SK-N-SH (cell line): ENCODE measurements at regions not wholly inside any gene's neighbourhood (a gene's known extent, or its start where the extent isn't known, plus 50 kb on each side); places are given as distances from the start of the nearest gene placed in this dataset.

Experiments
- CTCF ChIA-PET: fragments of 300-600, 350-600 bp; formaldehyde crosslinking; extraction: SDS; loops from one replicate; lab custom pipeline; 2021; lab: Yijun Ruan, JAX
- POLR2A ChIA-PET: fragments of 350-600 bp; sonication (Branson Sonifier 250); formaldehyde crosslinking; extraction: SDS; loops from one replicate; lab custom pipeline; 2020; ENCODE audit warnings: antibody characterized with exemption, inconsistent platforms; lab: Yijun Ruan, JAX
- DNase-seq: peaks from one replicate; pipeline ENCODE4 v3.0.0; 2012
- H2AFZ ChIP-seq: fragments of 200-600 bp; sonication (generic); 2 replicates; pipeline ENCODE4 v1.8.1; 2016; ENCODE audit warnings: antibody characterized with exemption, mild to moderate bottlenecking, low read depth
- H3F3A ChIP-seq: fragments of 200-600 bp; sonication (generic); replicated peaks from 2 replicates; pipeline ENCODE3; 2016; ENCODE audit warnings: antibody characterized with exemption, mild to moderate bottlenecking; ENCODE audit not compliant: insufficient read depth
- H3K27ac ChIP-seq, 2 experiments: fragments of 200-500 bp in 1 of 2; fragments of 200-600 bp in 1 of 2; sonication (Bioruptor generic) in 1 of 2; sonication (generic), shearing (Covaris generic) in 1 of 2; 2 replicates each; pipeline versions ENCODE4 v1.5.1 to v1.6.1; 2014 to 2016; ENCODE audit warnings: low read depth in 2 of 2, inconsistent platforms in 1 of 2, low read length in 1 of 2, mild to moderate bottlenecking in 1 of 2, mixed read lengths in 1 of 2
- H3K27me3 ChIP-seq: fragments of 200-600 bp; sonication (generic), shearing (Covaris generic); 2 replicates; pipeline ENCODE4 v1.6.1; 2016; ENCODE audit warnings: mixed run types; ENCODE audit not compliant: insufficient read depth
- H3K36me3 ChIP-seq, 2 experiments: fragments of 200-500 bp in 1 of 2; fragments of 200-600 bp in 1 of 2; sonication (Bioruptor generic) in 1 of 2; sonication (generic) in 1 of 2; replicated peaks in 1 of 2; 2 replicates each; pipeline versions ENCODE3 to v1.5.1; 2014 to 2016; ENCODE audit warnings: low read length in 1 of 2, mild to moderate bottlenecking in 1 of 2; ENCODE audit not compliant: insufficient read depth in 2 of 2, control insufficient read depth in 1 of 2
- H3K4me1 ChIP-seq, 2 experiments: fragments of 200-500 bp in 1 of 2; fragments of 200-600 bp in 1 of 2; sonication (Bioruptor generic) in 1 of 2; sonication (generic), shearing (Covaris generic) in 1 of 2; 2 replicates each; pipeline versions ENCODE4 v1.5.1 to v1.6.1; 2014 to 2016; ENCODE audit warnings: low read depth in 1 of 2, low read length in 1 of 2, mixed run types in 1 of 2; ENCODE audit not compliant: insufficient read depth in 2 of 2, control insufficient read depth in 1 of 2
- H3K4me2 ChIP-seq: fragments of 200-600 bp; sonication (generic), shearing (Covaris generic); 2 replicates; pipeline ENCODE4 v1.6.1; 2017; ENCODE audit warnings: mixed run types
- H3K4me3 ChIP-seq, 2 experiments: fragments of 200-500 bp in 1 of 2; fragments of 200-600 bp in 1 of 2; sonication (Bioruptor generic) in 1 of 2; sonication (generic), shearing (Covaris generic) in 1 of 2; 2 replicates each; pipeline versions ENCODE4 v1.5.1 to v1.8.1; 2014 to 2016; ENCODE audit warnings: low read depth in 2 of 2, inconsistent platforms in 1 of 2, low read length in 1 of 2, mild to moderate bottlenecking in 1 of 2, mixed read lengths in 1 of 2, moderate library complexity in 1 of 2
- H3K79me2 ChIP-seq: fragments of 200-600 bp; sonication (generic); 2 replicates; pipeline ENCODE4 v1.8.1; 2017; ENCODE audit warnings: mild to moderate bottlenecking; ENCODE audit not compliant: insufficient read depth
- H3K9ac ChIP-seq: fragments of 200-600 bp; sonication (generic); 2 replicates; pipeline ENCODE4 v1.6.1; 2017; ENCODE audit warnings: mixed run types
- H3K9me2 ChIP-seq: fragments of 200-600 bp; sonication (generic); 2 replicates; pipeline ENCODE4 v1.6.1; 2017; ENCODE audit warnings: mixed run types
- H3K9me3 ChIP-seq: fragments of 200-600 bp; sonication (generic); 2 replicates; pipeline ENCODE4 v1.6.1; 2017; ENCODE audit warnings: mixed run types, mild to moderate bottlenecking, moderate library complexity
- H4K20me1 ChIP-seq: fragments of 200-600 bp; sonication (generic); 2 replicates; pipeline ENCODE4 v1.6.1; 2017; ENCODE audit warnings: mild to moderate bottlenecking, mixed run types; ENCODE audit not compliant: insufficient read depth
- CHD2 ChIP-seq: fragments of 150-350 bp; IDR thresholded peaks from 2 replicates; pipeline ENCODE4 v1.6.1; 2018; ENCODE audit warnings: low read length; ENCODE audit not compliant: partially characterized antibody
- CTCF ChIP-seq: fragments of 200-600 bp; sonication (generic); IDR thresholded peaks from 2 replicates; pipeline ENCODE4 v1.6.1; 2017; ENCODE audit warnings: antibody characterized with exemption, mild to moderate bottlenecking, moderate library complexity
- ELF1 ChIP-seq: IDR thresholded peaks from 2 replicates; pipeline ENCODE4 v1.4.0; 2012
- EP300 ChIP-seq, 2 experiments: IDR thresholded peaks; 2 replicates each; pipeline versions ENCODE4 v1.4.0 to v1.6.1; 2012; ENCODE audit warnings: borderline replicate concordance in 1 of 2, low read depth in 1 of 2, low read length in 1 of 2
- EZH2phosphoT487 ChIP-seq: fragments of 200-600 bp; sonication (generic); IDR thresholded peaks from 2 replicates; pipeline ENCODE4 v1.6.1; 2017; ENCODE audit warnings: low read depth, mixed run types, mild to moderate bottlenecking, antibody characterized with exemption, moderate library complexity, borderline replicate concordance
- FOXJ3 ChIP-seq: sonication (generic); formaldehyde crosslinking; IDR thresholded peaks from 2 replicates; pipeline ENCODE4 v1.5.1; 2020; ENCODE audit warnings: mild to moderate bottlenecking, missing genetic modification reagents
- FOXM1 ChIP-seq: IDR thresholded peaks from 2 replicates; pipeline ENCODE4 v1.4.0; 2012; ENCODE audit warnings: low read depth, mild to moderate bottlenecking
- GABPA ChIP-seq: IDR thresholded peaks from 2 replicates; pipeline ENCODE4 v1.4.0; 2012; ENCODE audit warnings: low read depth, mild to moderate bottlenecking
- GATA2 ChIP-seq: sonication (generic); formaldehyde crosslinking; IDR thresholded peaks from 2 replicates; pipeline ENCODE4 v1.5.0; 2020; ENCODE audit warnings: mild to moderate bottlenecking, missing genetic modification reagents
- MAX ChIP-seq: IDR thresholded peaks from 2 replicates; pipeline ENCODE4 v1.4.0; 2012; ENCODE audit warnings: low read depth
- NFIC ChIP-seq: IDR thresholded peaks from 2 replicates; pipeline ENCODE4 v1.4.0; 2012; ENCODE audit warnings: borderline replicate concordance
- NRF1 ChIP-seq: IDR thresholded peaks from 2 replicates; pipeline ENCODE4 v1.6.1; 2012; ENCODE audit warnings: low read depth, mild to moderate bottlenecking, low read length
- PBX3 ChIP-seq: IDR thresholded peaks from 2 replicates; pipeline ENCODE4; 2012
- RAD21 ChIP-seq: IDR thresholded peaks from 2 replicates; pipeline ENCODE4 v1.6.1; 2012; ENCODE audit warnings: mild to moderate bottlenecking, low read length
- REST ChIP-seq: IDR thresholded peaks from 2 replicates; pipeline ENCODE4 v1.6.1; 2012; ENCODE audit warnings: mild to moderate bottlenecking, low read depth, low read length, moderate library complexity
- SIN3A ChIP-seq: IDR thresholded peaks from 2 replicates; pipeline ENCODE4 v1.6.1; 2012; ENCODE audit warnings: low read depth, mild to moderate bottlenecking, low read length, moderate library complexity, borderline replicate concordance
- SMC3 ChIP-seq: IDR thresholded peaks from 2 replicates; pipeline ENCODE4 v1.6.1; 2012; ENCODE audit warnings: low read depth, low read length, improper control_type of control experiment
- TCF12 ChIP-seq: IDR thresholded peaks from 2 replicates; pipeline ENCODE4 v1.4.0; 2012
- USF2 ChIP-seq: fragments of 150-350 bp; IDR thresholded peaks from 2 replicates; pipeline ENCODE4 v1.6.1; 2017; ENCODE audit warnings: antibody characterized with exemption, low read length, low read depth, borderline replicate concordance
- YY1 ChIP-seq: IDR thresholded peaks from 2 replicates; pipeline ENCODE4 v1.4.0; 2012; ENCODE audit warnings: low read depth, mild to moderate bottlenecking
- WGBS: methylation state at CpG from one replicate; pipeline ENCODE4 v1.1.6; 2017; ENCODE audit warnings: low lambda C conversion rate; 5-methylcytosine and 5-hydroxymethylcytosine counted together

- CTCF ChIA-PET: no interaction called here
- Histone ChIP-seq H3K79me2 (no peaks in the 10 kb centered on the region), H2AFZ (no peak overlapping the region), H3K36me3 (no peaks in the 10 kb centered on the region), H3K9me3 (no peaks in the 10 kb centered on the region)
- DNase-seq: no peak
- 38% methylated on average over 2 of the region's 3 CpGs for WGBS
- no peak for TF ChIP-seq FOXM1
- TF ChIP-seq MAX: no peak
- TF ChIP-seq, all 33 proteins: peak for 0
- Histone ChIP-seq H3K4me3 (no peak overlapping the region), H3K9me2 (no peaks in the 10 kb centered on the region), H3F3A (no peaks in the 10 kb centered on the region), H3K4me1 (peaks cover 0 to 15% of the 10 kb centered on the region in 2 experiments; a peak in 1 of 4 replicates), H3K4me2 (no peak overlapping the region), H3K9ac (no peak overlapping the region), H3K27ac (no peak overlapping the region), H4K20me1 (no peaks in the 10 kb centered on the region), H3K27me3 (no peaks in the 10 kb centered on the region)
- POLR2A ChIA-PET: no interaction called here
These were observed 605.9 kb downstream of the NPHP4 start for GRCh38 chr1:5386371-5386770.

GRCh38 chr1:5385956-5386355, 606.3 kb downstream of the NPHP4 start:
- Histone ChIP-seq H4K20me1 (no peaks in the 10 kb centered on the region), H3K4me2 (no peak overlapping the region), H3F3A (no peaks in the 10 kb centered on the region), H3K27me3 (no peaks in the 10 kb centered on the region), H3K4me3 (no peak overlapping the region), H3K27ac (no peak overlapping the region), H3K9me3 (no peaks in the 10 kb centered on the region), H3K9ac (no peak overlapping the region), H3K36me3 (no peaks in the 10 kb centered on the region), H3K4me1 (peaks cover 0 to 13% of the 10 kb centered on the region in 2 experiments; a peak in 1 of 4 replicates), H2AFZ (no peak overlapping the region), H3K79me2 (no peaks in the 10 kb centered on the region), H3K9me2 (no peaks in the 10 kb centered on the region)
- DNase-seq: no peak
- CTCF ChIA-PET: interaction anchor here (0.7 kb wide), 1 partner anchor 286 kb away, joined by 3 read pairs; no protein-coding TSS in a partner anchor
- POLR2A ChIA-PET: no interaction called here
- TF ChIP-seq CTCF: no peak
- TF ChIP-seq SMC3: no peak
- TF ChIP-seq ELF1: no peak
- TF ChIP-seq PBX3: no peak
- TF ChIP-seq EP300 (IDR thresholded peaks at IDR 0.05; ENCODE audit: borderline replicate concordance in 1 of 2, low read depth in 1 of 2, low read length in 1 of 2): no peak
- TF ChIP-seq GATA2 (CRISPR knock-in tag): no peak
- no peak for TF ChIP-seq NRF1
- TF ChIP-seq CHD2: no peak
- TF ChIP-seq YY1: no peak
- no peak for TF ChIP-seq GABPA
- TF ChIP-seq FOXJ3 (CRISPR knock-in tag): no peak
- TF ChIP-seq RAD21: no peak
- TF ChIP-seq NFIC: no peak
- no peak for TF ChIP-seq REST
- TF ChIP-seq EZH2phosphoT487: no peak
- TF ChIP-seq USF2: no peak
- no peak for TF ChIP-seq SIN3A
- TF ChIP-seq TCF12: no peak
- WGBS: 22% methylated on average over 6 of the region's 7 CpGs
